H1 (cell line): ENCODE measurements at regions not wholly inside any gene's neighbourhood (a gene's known extent, or its start where the extent isn't known, plus 50 kb on each side); places are given as distances from the start of the nearest gene placed in this dataset.
A peak's percentile ranks its signal among the peaks of the same experiment; 100 is the strongest.

Source experiments
- CTCF ChIA-PET: fragments of 300-600 bp; sonication (Branson Sonifier 250); formaldehyde crosslinking; loops from one replicate; lab custom pipeline; 2021; ENCODE audit not compliant: partially characterized antibody; lab: Charles Lee
- POLR2A ChIA-PET: fragments of 300-600 bp; sonication (Branson Sonifier 250); formaldehyde crosslinking; loops from one replicate; lab custom pipeline; 2021; ENCODE audit warnings: inconsistent platforms; ENCODE audit not compliant: partially characterized antibody; lab: Charles Lee
- DNase-seq, 2 experiments: peaks; one replicate each; pipeline versions ENCODE4 v3.0.0 to v3.0.0-alpha.2; 2010 to 2022; ENCODE audit warnings: low spot score in 2 of 2, low read depth in 1 of 2, mixed read lengths in 1 of 2
- FAIRE-seq: peaks from 2 replicates; lab custom pipeline; 2011; peaks lifted over from hg19 to GRCh38; lab: Jason Lieb, UNC
- H2AFZ ChIP-seq: 2 replicates; pipeline ENCODE4 v1.8.1; 2012; ENCODE audit warnings: low read length, inconsistent platforms
- H2AK5ac ChIP-seq: 2 replicates; pipeline ENCODE4 v1.6.1; 2013; ENCODE audit warnings: low read depth, low read length
- H2BK120ac ChIP-seq: replicated peaks from 2 replicates; pipeline ENCODE3; 2013; ENCODE audit warnings: low read depth, low read length, inconsistent platforms
- H2BK12ac ChIP-seq: 2 replicates; pipeline ENCODE4 v1.6.1; 2013; ENCODE audit warnings: low read depth, low read length
- H2BK15ac ChIP-seq: 2 replicates; pipeline ENCODE4 v1.6.1; 2013; ENCODE audit warnings: low read length
- H2BK20ac ChIP-seq: 2 replicates; pipeline ENCODE4 v1.6.1; 2013; ENCODE audit warnings: low read length
- H2BK5ac ChIP-seq: 2 replicates; pipeline ENCODE4 v1.6.1; 2013; ENCODE audit warnings: low read depth, low read length
- H3K14ac ChIP-seq: 2 replicates; pipeline ENCODE4 v1.6.1; 2013; ENCODE audit warnings: inconsistent platforms; ENCODE audit not compliant: insufficient read length
- H3K18ac ChIP-seq: 2 replicates; pipeline ENCODE4 v1.6.1; 2013; ENCODE audit warnings: low read length; ENCODE audit errors: extremely low read depth
- H3K23ac ChIP-seq: 2 replicates; pipeline ENCODE4 v1.6.1; 2013; ENCODE audit warnings: inconsistent platforms; ENCODE audit not compliant: insufficient read length
- H3K23me2 ChIP-seq: 2 replicates; pipeline ENCODE4 v1.6.1; 2013; ENCODE audit warnings: low read depth, low read length
- H3K27ac ChIP-seq: 2 replicates; pipeline ENCODE4 v1.6.1; 2011; ENCODE audit warnings: low read depth, low read length, inconsistent platforms
- H3K27me3 ChIP-seq, 4 experiments: replicated peaks in 1 of 4; 1 replicate in 1 of 4; 2 replicates in 3 of 4; pipeline versions ENCODE4 v1.6.1 to v1.8.1; 2011 to 2013; ENCODE audit warnings: low read length in 3 of 4, mild to moderate bottlenecking in 3 of 4, inconsistent platforms in 2 of 4, mixed read lengths in 2 of 4, moderate library complexity in 1 of 4; ENCODE audit not compliant: control insufficient read depth in 3 of 4, insufficient read depth in 3 of 4; ENCODE audit errors: extremely low read depth in 1 of 4
- H3K36me3 ChIP-seq, 4 experiments: 2 replicates each; pipeline versions ENCODE4 v1.6.1 to v1.8.1; 2011 to 2013; ENCODE audit warnings: mild to moderate bottlenecking in 4 of 4, low read length in 3 of 4, moderate library complexity in 2 of 4, control low read depth in 1 of 4, inconsistent platforms in 1 of 4; ENCODE audit not compliant: insufficient read depth in 4 of 4, control insufficient read depth in 2 of 4
- H3K4ac ChIP-seq: replicated peaks from 2 replicates; pipeline ENCODE3; 2013; ENCODE audit warnings: low read length, low read depth, mixed read lengths, inconsistent platforms; ENCODE audit not compliant: insufficient read length
- H3K4me1 ChIP-seq, 4 experiments: replicated peaks in 1 of 4; 1 replicate in 1 of 4; 2 replicates in 3 of 4; pipeline versions ENCODE4 v1.6.1 to v1.8.1; 2011 to 2013; ENCODE audit warnings: low read length in 3 of 4, inconsistent platforms in 2 of 4, mixed read lengths in 1 of 4; ENCODE audit not compliant: insufficient read depth in 4 of 4, control insufficient read depth in 3 of 4
- H3K4me2 ChIP-seq, 2 experiments: 2 replicates each; pipeline versions ENCODE4 v1.6.1 to v1.8.1; 2011 to 2013; ENCODE audit warnings: low read depth in 2 of 2, low read length in 2 of 2, control low read depth in 1 of 2, inconsistent platforms in 1 of 2, mild to moderate bottlenecking in 1 of 2; ENCODE audit not compliant: insufficient read depth in 1 of 2
- H3K4me3 ChIP-seq, 4 experiments: fragments of 200-600, 300-600 bp in 1 of 4; sonication (generic), shearing (Covaris generic), sonication (Bioruptor Twin) in 1 of 4; 2 replicates each; pipeline versions ENCODE4 v1.5.1 to v1.8.1; 2011 to 2016; ENCODE audit warnings: low read length in 4 of 4, low read depth in 3 of 4, control low read depth in 2 of 4, inconsistent platforms in 2 of 4, mild to moderate bottlenecking in 2 of 4, mixed read lengths in 1 of 4, moderate library complexity in 1 of 4; ENCODE audit not compliant: insufficient read depth in 2 of 4; ENCODE audit errors: extremely low read depth in 1 of 4
- H3K56ac ChIP-seq: replicated peaks from 2 replicates; pipeline ENCODE3; 2013; ENCODE audit warnings: low read depth, mild to moderate bottlenecking, mixed read lengths, low read length, inconsistent platforms; ENCODE audit not compliant: insufficient read length
- H3K79me1 ChIP-seq: 2 replicates; pipeline ENCODE4 v1.6.1; 2013; ENCODE audit warnings: low read depth, low read length, control low read depth
- H3K79me2 ChIP-seq, 2 experiments: 2 replicates each; pipeline versions ENCODE4 v1.6.1 to v1.8.1; 2012 to 2013; ENCODE audit warnings: low read length in 2 of 2, mild to moderate bottlenecking in 2 of 2, inconsistent platforms in 1 of 2; ENCODE audit not compliant: insufficient read depth in 2 of 2, control insufficient read depth in 1 of 2
- H3K9ac ChIP-seq, 4 experiments: replicated peaks in 1 of 4; 1 replicate in 1 of 4; 2 replicates in 3 of 4; pipeline versions ENCODE4 v1.6.1 to v1.8.1; 2011 to 2013; ENCODE audit warnings: low read depth in 3 of 4, low read length in 3 of 4, control low read depth in 2 of 4, mild to moderate bottlenecking in 2 of 4, moderate library complexity in 2 of 4, inconsistent platforms in 1 of 4; ENCODE audit errors: extremely low read depth in 1 of 4
- H3K9me3 ChIP-seq, 2 experiments: 2 replicates each; pipeline versions ENCODE4 v1.6.1 to v1.8.1; 2012 to 2013; ENCODE audit warnings: mild to moderate bottlenecking in 2 of 2, moderate library complexity in 2 of 2, control low read depth in 1 of 2, inconsistent platforms in 1 of 2, low read depth in 1 of 2, low read length in 1 of 2, mixed read lengths in 1 of 2; ENCODE audit not compliant: insufficient read depth in 2 of 2
- H4K20me1 ChIP-seq, 2 experiments: replicated peaks in 1 of 2; 2 replicates each; pipeline versions ENCODE3 to v1.8.1; 2011 to 2013; ENCODE audit warnings: inconsistent platforms in 2 of 2, low read length in 2 of 2, mild to moderate bottlenecking in 1 of 2; ENCODE audit not compliant: insufficient read depth in 2 of 2, control insufficient read depth in 1 of 2
- H4K5ac ChIP-seq: 2 replicates; pipeline ENCODE4 v1.6.1; 2013; ENCODE audit warnings: low read length, low read depth, mixed read lengths, inconsistent platforms; ENCODE audit not compliant: insufficient read length
- H4K8ac ChIP-seq: 2 replicates; pipeline ENCODE4 v1.8.0; 2013; ENCODE audit warnings: mild to moderate bottlenecking, moderate library complexity, low read length, inconsistent platforms; ENCODE audit not compliant: insufficient read depth; ENCODE audit errors: extremely low read depth
- H4K91ac ChIP-seq: replicated peaks from 2 replicates; pipeline ENCODE3; 2013; ENCODE audit warnings: low read length, mixed read lengths, inconsistent platforms; ENCODE audit not compliant: insufficient read length
- RAD21 ChIP-seq, 2 experiments: IDR thresholded peaks in 1 of 2; conservative IDR thresholded peaks in 1 of 2; 2 replicates each; pipeline ENCODE4 v1.6.1; 2011; ENCODE audit warnings: low read depth in 2 of 2, low read length in 2 of 2, improper control_type of control experiment in 1 of 2, inconsistent platforms in 1 of 2, mild to moderate bottlenecking in 1 of 2, moderate library complexity in 1 of 2
- WGBS, 2 experiments: shearing (Covaris generic) in 1 of 2; methylation state at CpG; one replicate each; pipeline versions ENCODE4 v1.1.6 to v1.1.7; 2013 to 2015; ENCODE audit warnings: low lambda C conversion rate in 2 of 2, mixed read lengths in 2 of 2, inconsistent platforms in 1 of 2, low coverage in 1 of 2, missing lambda C conversion rate in 1 of 2; ENCODE audit not compliant: insufficient replicate concordance in 2 of 2, insufficient coverage in 1 of 2, insufficient read length in 1 of 2; ENCODE audit errors: extremely low coverage in 1 of 2, missing lambda C conversion rate in 1 of 2; 5-methylcytosine and 5-hydroxymethylcytosine counted together
- TF ChIP-seq, protein P1 (sequence below): IDR thresholded peaks from 2 replicates; pipeline ENCODE4 v1.6.1; 2011; ENCODE audit warnings: low read length, improper control_type of control experiment
- TF ChIP-seq, protein P2 (sequence below), 3 experiments: IDR thresholded peaks; 1 replicate in 2 of 3; 2 replicates in 1 of 3; pipeline versions ENCODE4 v1.5.1 to v1.6.1; 2011; ENCODE audit warnings: low read length in 3 of 3, mild to moderate bottlenecking in 3 of 3, inconsistent platforms in 2 of 3, low read depth in 1 of 3, moderate library complexity in 1 of 3; ENCODE audit not compliant: insufficient read depth in 1 of 3; ENCODE audit errors: control extremely low read depth in 1 of 3

DNA sequence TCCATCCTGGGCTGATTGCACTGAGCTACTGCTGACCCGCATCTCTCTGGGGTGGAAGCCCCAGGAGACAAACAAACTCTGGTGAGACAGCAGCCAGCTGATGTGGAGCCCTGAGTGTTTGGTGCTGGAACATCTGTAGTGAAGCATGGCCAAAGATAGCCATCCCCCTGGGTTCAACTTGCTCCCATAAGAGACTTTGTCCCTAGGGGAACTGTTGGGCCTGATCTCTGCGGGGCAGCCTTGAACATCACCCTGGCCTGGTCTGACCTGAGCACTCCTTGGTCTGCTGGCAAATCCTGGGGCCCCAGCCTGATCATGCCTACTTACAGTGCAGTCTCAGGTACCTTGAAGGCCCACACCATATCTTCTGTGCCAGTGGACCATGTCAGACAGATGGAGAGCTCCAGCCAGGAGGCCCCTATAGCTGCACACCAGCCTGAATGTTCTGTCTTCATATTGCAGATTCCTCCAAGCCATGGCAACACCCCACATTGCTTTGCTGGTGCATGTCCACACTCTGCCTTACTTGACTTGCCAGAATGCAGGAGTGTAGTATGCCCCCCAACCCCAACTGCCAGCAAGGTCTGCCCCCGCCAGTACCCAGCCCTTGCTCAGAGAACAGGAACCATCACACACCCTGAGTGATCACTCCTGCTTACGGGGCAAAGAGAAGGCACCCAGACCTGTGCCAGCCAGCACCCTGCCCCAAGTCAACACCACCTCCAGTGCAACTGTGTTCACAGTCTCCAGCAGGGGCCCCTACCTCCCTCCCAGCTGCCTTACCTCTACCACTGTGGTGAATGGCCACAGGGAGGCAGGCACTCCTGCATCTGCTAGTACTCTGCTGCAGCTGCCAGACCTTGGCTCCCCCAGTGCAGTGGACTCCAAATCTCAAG lies 690.5 kb upstream of the NR5A2 start:
- Histone ChIP-seq H2AFZ (no peak overlapping the region), H3K4me1 (no peaks in the 10 kb centered on the region), H3K14ac (no peak overlapping the region), H3K4me2 (no peak overlapping the region), H3K27me3 (no peaks in the 10 kb centered on the region), H4K20me1 (no peaks in the 10 kb centered on the region), H3K9me3 (no peaks in the 10 kb centered on the region), H4K8ac (no peak overlapping the region), H3K27ac (no peak overlapping the region), H3K23me2 (no peaks in the 10 kb centered on the region), H2BK12ac (no peak overlapping the region), H3K9ac (no peak overlapping the region), H3K23ac (no peak overlapping the region), H3K4me3 (no peak overlapping the region), H2BK15ac (no peak overlapping the region), H3K79me2 (no peaks in the 10 kb centered on the region), H3K79me1 (no peaks in the 10 kb centered on the region), H2BK20ac (no peak overlapping the region), H4K91ac (no peak overlapping the region), H4K5ac (no peak overlapping the region), H3K18ac (no peak overlapping the region), H2BK5ac (no peak overlapping the region), H3K4ac (no peak overlapping the region), H2AK5ac (no peak overlapping the region), H3K56ac (no peak overlapping the region), H3K36me3 (no peaks in the 10 kb centered on the region), H2BK120ac (no peak overlapping the region)
- 99% methylated on average over 4 of the region's 4 CpGs; no CpG with 5 or more reads in 1 of the 2 experiments for WGBS, 2 experiments
- POLR2A ChIA-PET: no interaction called here
- FAIRE-seq: no peak
- TF ChIP-seq, protein P1, sequence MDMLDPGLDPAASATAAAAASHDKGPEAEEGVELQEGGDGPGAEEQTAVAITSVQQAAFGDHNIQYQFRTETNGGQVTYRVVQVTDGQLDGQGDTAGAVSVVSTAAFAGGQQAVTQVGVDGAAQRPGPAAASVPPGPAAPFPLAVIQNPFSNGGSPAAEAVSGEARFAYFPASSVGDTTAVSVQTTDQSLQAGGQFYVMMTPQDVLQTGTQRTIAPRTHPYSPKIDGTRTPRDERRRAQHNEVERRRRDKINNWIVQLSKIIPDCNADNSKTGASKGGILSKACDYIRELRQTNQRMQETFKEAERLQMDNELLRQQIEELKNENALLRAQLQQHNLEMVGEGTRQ: no peak
- TF ChIP-seq, protein P2, sequence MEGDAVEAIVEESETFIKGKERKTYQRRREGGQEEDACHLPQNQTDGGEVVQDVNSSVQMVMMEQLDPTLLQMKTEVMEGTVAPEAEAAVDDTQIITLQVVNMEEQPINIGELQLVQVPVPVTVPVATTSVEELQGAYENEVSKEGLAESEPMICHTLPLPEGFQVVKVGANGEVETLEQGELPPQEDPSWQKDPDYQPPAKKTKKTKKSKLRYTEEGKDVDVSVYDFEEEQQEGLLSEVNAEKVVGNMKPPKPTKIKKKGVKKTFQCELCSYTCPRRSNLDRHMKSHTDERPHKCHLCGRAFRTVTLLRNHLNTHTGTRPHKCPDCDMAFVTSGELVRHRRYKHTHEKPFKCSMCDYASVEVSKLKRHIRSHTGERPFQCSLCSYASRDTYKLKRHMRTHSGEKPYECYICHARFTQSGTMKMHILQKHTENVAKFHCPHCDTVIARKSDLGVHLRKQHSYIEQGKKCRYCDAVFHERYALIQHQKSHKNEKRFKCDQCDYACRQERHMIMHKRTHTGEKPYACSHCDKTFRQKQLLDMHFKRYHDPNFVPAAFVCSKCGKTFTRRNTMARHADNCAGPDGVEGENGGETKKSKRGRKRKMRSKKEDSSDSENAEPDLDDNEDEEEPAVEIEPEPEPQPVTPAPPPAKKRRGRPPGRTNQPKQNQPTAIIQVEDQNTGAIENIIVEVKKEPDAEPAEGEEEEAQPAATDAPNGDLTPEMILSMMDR (IDR thresholded peaks at IDR 0.05; ENCODE audit: control extremely low read depth in 1 of 3, insufficient read depth in 1 of 3, low read depth in 1 of 3, low read length in 3 of 3): peak; percentile 58 to 96 (median 65)
- TF ChIP-seq RAD21 (IDR thresholded peaks at IDR 0.05 in 1 of 2, conservative IDR thresholded peaks at IDR 0.05 in 1 of 2; ENCODE audit: low read depth in 2 of 2, low read length in 2 of 2): peak; percentile 53 to 66
- CTCF ChIA-PET: interaction anchor here (0.6 to 3.0 kb wide), 9 partner anchors 12 to 441 kb away, joined by 3 to 30 read pairs (median 3); no protein-coding TSS in a partner anchor
- DNase-seq: peak; percentile 13 to 46
